K562 (cell line): ENCODE measurements at regions not wholly inside any gene's neighbourhood (a gene's known extent, or its start where the extent isn't known, plus 50 kb on each side); places are given as distances from the start of the nearest gene placed in this dataset.

Experiments
- ATAC-seq: fragments of 200-7000 bp; cut with Tn5 transposase; 3 replicates; pipeline ENCODE4 v1.9.1; 2020; ENCODE audit warnings: moderate library complexity
- BruUV-seq: library from RNA; stranded (reverse); fragments of 400-500 nt; replicated peaks from 2 replicates; lab custom pipeline; 2021; lab: Mats Ljungman, UMichigan
- CTCF ChIA-PET: fragments of 300-600 bp; formaldehyde crosslinking; extraction: SDS; loops from one replicate; lab custom pipeline; 2021; ENCODE audit warnings: low intra/inter-chr PET ratio; lab: Yijun Ruan, JAX
- POLR2A ChIA-PET: fragments of 300-600, 350-650 bp; sonication (Branson Sonifier 250); formaldehyde crosslinking; extraction: SDS; loops from one replicate; lab custom pipeline; 2021; ENCODE audit warnings: antibody characterized with exemption, inconsistent platforms; lab: Yijun Ruan, JAX
- DNase-seq, 4 experiments: peaks; one replicate each; pipeline versions ENCODE4 v3.0.0 to v3.0.0-alpha.2; 2011 to 2018; ENCODE audit warnings: low spot score in 3 of 4, mixed read lengths in 3 of 4; ENCODE audit errors: extremely low read depth in 1 of 4
- FAIRE-seq: peaks from 2 replicates; lab custom pipeline; 2011; peaks lifted over from hg19 to GRCh38; lab: Jason Lieb, UNC
- H2AFZ ChIP-seq: 2 replicates; pipeline ENCODE4 v1.6.0; 2011; ENCODE audit warnings: low read depth, low read length, control low read depth, inconsistent platforms
- H3K27ac ChIP-seq: fragments of 200-600 bp; 3 replicates; pipeline ENCODE4 v1.8.0; 2011; ENCODE audit warnings: low read depth, mild to moderate bottlenecking, control low read depth, inconsistent platforms, low read length, moderate library complexity, mixed read lengths; ENCODE audit errors: extremely low read depth
- H3K27me3 ChIP-seq, 2 experiments: fragments of 300-600 bp in 1 of 2; 2 replicates in 1 of 2; 3 replicates in 1 of 2; pipeline versions ENCODE4 v1.6.0 to v1.8.0; 2011; ENCODE audit warnings: inconsistent platforms in 2 of 2, low read length in 2 of 2, mild to moderate bottlenecking in 1 of 2, mixed read lengths in 1 of 2, moderate library complexity in 1 of 2; ENCODE audit not compliant: control insufficient read depth in 2 of 2, insufficient read depth in 2 of 2
- H3K36me3 ChIP-seq: fragments of 300-600 bp; 3 replicates; pipeline ENCODE4 v1.8.0; 2011; ENCODE audit warnings: mild to moderate bottlenecking, low read length, inconsistent platforms; ENCODE audit not compliant: control insufficient read depth, insufficient read depth
- H3K4me1 ChIP-seq, 2 experiments: fragments of 200-600 bp in 1 of 2; replicated peaks in 1 of 2; 2 replicates in 1 of 2; 3 replicates in 1 of 2; pipeline versions ENCODE4 v1.5.1 to v1.8.0; 2011; ENCODE audit warnings: inconsistent platforms in 2 of 2, low read length in 2 of 2, mild to moderate bottlenecking in 1 of 2, mixed read lengths in 1 of 2, moderate library complexity in 1 of 2; ENCODE audit not compliant: control insufficient read depth in 2 of 2, insufficient read depth in 2 of 2
- H3K4me2 ChIP-seq: 2 replicates; pipeline ENCODE4 v1.6.1; 2011; ENCODE audit warnings: low read length, control low read depth, inconsistent platforms, mixed read lengths; ENCODE audit not compliant: insufficient read depth
- H3K4me3 ChIP-seq: fragments of 200-600 bp; sonication (generic), shearing (Covaris generic); 2 replicates; pipeline ENCODE4 v1.5.1; 2016; ENCODE audit warnings: control low read depth, inconsistent platforms
- H3K79me2 ChIP-seq: fragments of 200-600 bp; 3 replicates; pipeline ENCODE4 v1.8.0; 2011; ENCODE audit warnings: low read length, inconsistent platforms; ENCODE audit not compliant: control insufficient read depth, insufficient read depth
- H3K9ac ChIP-seq, 2 experiments: 2 replicates each; pipeline versions ENCODE4 v1.6.0 to v1.6.1; 2011; ENCODE audit warnings: low read depth in 2 of 2, low read length in 2 of 2, control low read depth in 1 of 2, inconsistent platforms in 1 of 2, mild to moderate bottlenecking in 1 of 2, mixed read lengths in 1 of 2; ENCODE audit not compliant: insufficient read depth in 1 of 2
- H3K9me1 ChIP-seq: one replicate; pipeline ENCODE4 v1.6.0; 2011; ENCODE audit warnings: inconsistent platforms, mild to moderate bottlenecking, low read length, moderate library complexity; ENCODE audit not compliant: control insufficient read depth, insufficient read depth
- H3K9me3 ChIP-seq: replicated peaks from 2 replicates; pipeline ENCODE4 v1.5.1; 2011; ENCODE audit warnings: low read depth, low read length, inconsistent platforms; ENCODE audit not compliant: control insufficient read depth, insufficient read depth
- H4K20me1 ChIP-seq: replicated peaks from 2 replicates; pipeline ENCODE4 v1.6.1; 2011; ENCODE audit warnings: low read length, inconsistent platforms, mixed read lengths; ENCODE audit not compliant: control insufficient read depth, insufficient read depth
- CHCHD3 ChIP-seq: fragments of 250-450 bp; sonication (Bioruptor Pico); IDR thresholded peaks from 2 replicates; pipeline ENCODE4 v2.1.2; 2022; ENCODE audit warnings: mild to moderate bottlenecking
- CHD2 ChIP-seq: IDR thresholded peaks from 2 replicates; pipeline ENCODE4 v1.6.1; 2011; ENCODE audit warnings: low read depth, low read length
- DACH1 ChIP-seq: fragments of 450-650 bp; IDR thresholded peaks from 2 replicates; pipeline ENCODE4 v1.6.1; 2018; ENCODE audit not compliant: partially characterized antibody
- HDAC6 ChIP-seq: IDR thresholded peaks from 2 replicates; pipeline ENCODE4 v1.6.1; 2012; ENCODE audit warnings: low read depth, mild to moderate bottlenecking, control low read depth, inconsistent platforms, low read length, moderate library complexity
- HMG20A ChIP-seq: fragments of 450-650 bp; formaldehyde crosslinking; conservative IDR thresholded peaks from 2 replicates; pipeline ENCODE4 v1.4.0; 2020; ENCODE audit warnings: mild to moderate bottlenecking, mixed read lengths
- IRF1 ChIP-seq: sonication (generic); formaldehyde crosslinking; IDR thresholded peaks from 2 replicates; pipeline ENCODE4 v1.8.0; 2022; ENCODE audit warnings: missing genetic modification reagents, mild to moderate bottlenecking, borderline replicate concordance
- KLF16 ChIP-seq: IDR thresholded peaks from 2 replicates; pipeline ENCODE4 v1.6.1; 2016; ENCODE audit warnings: antibody characterized with exemption
- POLR2A ChIP-seq: fragments of 450-650 bp; conservative IDR thresholded peaks from 2 replicates; pipeline ENCODE4 v1.6.1; 2016
- TCF15 ChIP-seq: fragments of 250-450 bp; sonication (Bioruptor Pico); IDR thresholded peaks from 2 replicates; pipeline ENCODE4 v1.8.0; 2022; ENCODE audit warnings: moderate library complexity, mild to moderate bottlenecking, inconsistent platforms
- THRAP3 ChIP-seq: fragments of 450-650 bp; IDR thresholded peaks from 2 replicates; pipeline ENCODE4 v1.6.1; 2016; ENCODE audit warnings: mild to moderate bottlenecking, inconsistent platforms, borderline replicate concordance
- ZBED1 ChIP-seq: IDR thresholded peaks from 2 replicates; pipeline ENCODE4 v1.6.1; 2014
- ZBTB12 ChIP-seq: fragments of 250-450 bp; sonication (Bioruptor Pico); IDR thresholded peaks from 2 replicates; pipeline ENCODE4 v1.4.0; 2020
- ZKSCAN8 ChIP-seq: fragments of 200-800 bp; sonication (Bioruptor generic); IDR thresholded peaks from 2 replicates; pipeline ENCODE4 v1.6.1; 2016; ENCODE audit warnings: missing genetic modification characterization, missing compliant biosample characterization
- ZNF12 ChIP-seq: sonication (generic); formaldehyde crosslinking; IDR thresholded peaks from 2 replicates; pipeline ENCODE4 v1.4.0; 2020; ENCODE audit warnings: mild to moderate bottlenecking, missing genetic modification reagents
- ZNF239 ChIP-seq: fragments of 250-450 bp; sonication (Bioruptor Pico); IDR thresholded peaks from 2 replicates; pipeline ENCODE4 v1.4.0; 2020; ENCODE audit warnings: mild to moderate bottlenecking
- ZNF282 ChIP-seq: sonication (generic); formaldehyde crosslinking; IDR thresholded peaks from 2 replicates; pipeline ENCODE4 v1.8.1; 2023; ENCODE audit warnings: missing genetic modification reagents
- ZNF644 ChIP-seq: fragments of 200-800 bp; sonication (Bioruptor generic); IDR thresholded peaks from 2 replicates; pipeline ENCODE4 v1.6.1; 2016; ENCODE audit warnings: low read depth, missing genetic modification characterization, missing compliant biosample characterization
- ZNF707 ChIP-seq: fragments of 250-450 bp; sonication (Bioruptor Pico); conservative IDR thresholded peaks from 2 replicates; pipeline ENCODE4 v1.8.0; 2022; ENCODE audit warnings: inconsistent platforms, mild to moderate bottlenecking, moderate library complexity
- ZNF717 ChIP-seq: fragments of 250-450 bp; sonication (Bioruptor Pico); IDR thresholded peaks from 2 replicates; pipeline ENCODE4 v1.5.0; 2021
- ZNF77 ChIP-seq: fragments of 250-450 bp; sonication (Bioruptor Pico); IDR thresholded peaks from 2 replicates; pipeline ENCODE4 v1.5.0; 2020
- WGBS: fragments of 100-300 bp; shearing (Covaris generic); methylation state at CpG from one replicate; pipeline ENCODE4 v1.1.6; 2016; ENCODE audit warnings: low coverage, mixed read lengths; ENCODE audit not compliant: insufficient coverage; ENCODE audit errors: missing lambda C conversion rate; 5-methylcytosine and 5-hydroxymethylcytosine counted together
- in situ Hi-C: fragments of 300-500 bp; cut with MboI; formaldehyde crosslinking; loops from 4 replicates; pipeline ENCODE4 v1.15.0; 2018; ENCODE audit warnings: inconsistent platforms, mixed read lengths
- intact Hi-C: fragments of 100-400 bp; cut with micrococcal nuclease; formaldehyde crosslinking; loops from 2 replicates; pipeline ENCODE4 v1.14.2; 2022

GRCh38 chr4:163852246-163852645 lies 357.8 kb downstream of the TMA16 start (continued):
- TF ChIP-seq TCF15 (no peak), ZNF717 (CRISPR knock-in tag) (no peak), ZNF12 (no peak), POLR2A (no peak), ZNF644 (tag) (no peak), ZBED1 (no peak), THRAP3 (no peak)
- TF ChIP-seq, all 486 proteins: peak for 0

GRCh38 chr4:163857903-163858302 lies 363.4 kb downstream of the TMA16 start:
- TF ChIP-seq ZKSCAN8 (no peak), IRF1 (CRISPR knock-in tag) (no peak), CHD2 (no peak), KLF16 (no peak), ZNF282 (no peak), ZNF239 (CRISPR knock-in tag) (no peak), HMG20A (CRISPR knock-in tag) (no peak), ZNF707 (no peak), ZNF77 (CRISPR knock-in tag) (no peak), CHCHD3 (no peak), DACH1 (no peak), ZBTB12 (no peak), HDAC6 (no peak)
- ATAC-seq (no peak), FAIRE-seq (no peak), DNase-seq (no peak)
- H3K9ac ChIP-seq = no peak overlapping the region
- H3K79me2 ChIP-seq = no peaks in the 10 kb centered on the region
- no peaks in the 10 kb centered on the region for H4K20me1 ChIP-seq
- no peaks in the 10 kb centered on the region for H3K4me1 ChIP-seq
- H3K36me3 ChIP-seq = no peaks in the 10 kb centered on the region
- intact Hi-C loops = no loop called here
- H3K27ac ChIP-seq = no peak overlapping the region
- H3K4me3 ChIP-seq = no peak overlapping the region
- ChIA-PET CTCF (no interaction called here), POLR2A (no interaction called here)
- no peak overlapping the region for H3K4me2 ChIP-seq
- H2AFZ ChIP-seq = no peak overlapping the region
- no peaks in the 10 kb centered on the region for H3K27me3 ChIP-seq
- BruUV-seq = no TSS peak
- in situ Hi-C loops = no loop called here
- no peaks in the 10 kb centered on the region for H3K9me3 ChIP-seq
- WGBS = 8% methylated on average over 3 of the region's 3 CpGs
- no peaks in the 10 kb centered on the region for H3K9me1 ChIP-seq
